Thoracic aorta (tissue), 2 donors: ENCODE measurements at regions not wholly inside any gene's neighbourhood (a gene's known extent, or its start where the extent isn't known, plus 50 kb on each side); places are given as distances from the start of the nearest gene placed in this dataset.
"Not testable (repeated sequence)": the region's sequence is repeated elsewhere in the genome, so short reads cannot be mapped to it uniquely, and the experiment has no call there.

Experiments
- ATAC-seq: fragments of 150-250 bp; one replicate; pipeline ENCODE4 v1.8.0; 2017; ENCODE audit warnings: low read depth; ENCODE audit not compliant: insufficient number of reproducible peaks, low FRiP score
- DNase-seq: peaks from one replicate; pipeline ENCODE4 v3.0.0-alpha.2; 2020; ENCODE audit warnings: low spot score
- H3K27ac ChIP-seq, 2 donors: fragments of 200-600 bp; sonication (generic); 1 replicate in 1 of 2; 2 replicates in 1 of 2; pipeline ENCODE4 v1.5.1; 2016; ENCODE audit warnings: mild to moderate bottlenecking in 2 of 2, moderate library complexity in 2 of 2
- H3K27me3 ChIP-seq: fragments of 200-600 bp; sonication (generic); replicated peaks from 2 replicates; pipeline ENCODE4 v1.6.0; 2016; ENCODE audit warnings: mild to moderate bottlenecking; ENCODE audit not compliant: insufficient read depth
- H3K36me3 ChIP-seq: fragments of 200-600 bp; sonication (generic); one replicate; pipeline ENCODE4 v1.5.1; 2016
- H3K4me1 ChIP-seq, 2 donors: fragments of 200-600 bp; sonication (generic); 1 replicate in 1 of 2; 2 replicates in 1 of 2; pipeline versions ENCODE4 v1.5.1 to v1.6.0; 2016; ENCODE audit warnings: low read depth in 2 of 2, mild to moderate bottlenecking in 1 of 2; ENCODE audit not compliant: control insufficient read depth in 1 of 2
- H3K4me3 ChIP-seq: fragments of 200-600 bp; sonication (generic); 2 replicates; pipeline ENCODE4 v1.5.1; 2016; ENCODE audit warnings: mild to moderate bottlenecking
- H3K9me3 ChIP-seq: fragments of 200-600 bp; sonication (generic); 2 replicates; pipeline ENCODE4 v1.5.1; 2016

- not testable (repeated sequence) for H3K9me3 ChIP-seq, ATAC-seq, H3K4me3 ChIP-seq, DNase-seq, H3K27ac ChIP-seq, H3K4me1 ChIP-seq, H3K36me3 ChIP-seq, H3K27me3 ChIP-seq
Measured at GRCh38 chr15:84503101-84503500, 97.7 kb upstream of the ZSCAN2 start.

GRCh38 chr15:84505552-84505951 lies 95.3 kb upstream of the ZSCAN2 start:
- ATAC-seq, H3K4me1 ChIP-seq, H3K27me3 ChIP-seq, H3K36me3 ChIP-seq, H3K9me3 ChIP-seq, H3K27ac ChIP-seq, DNase-seq, H3K4me3 ChIP-seq: not testable (repeated sequence)

GRCh38 chr15:84512324-84512723 lies 88.5 kb upstream of the ZSCAN2 start:
- not testable (repeated sequence) for H3K27ac ChIP-seq, H3K9me3 ChIP-seq, H3K27me3 ChIP-seq, H3K36me3 ChIP-seq, H3K4me1 ChIP-seq, ATAC-seq, H3K4me3 ChIP-seq, DNase-seq

GRCh38 chr15:84516773-84517172 lies 84.0 kb upstream of the ZSCAN2 start:
- not testable (repeated sequence) for DNase-seq, H3K27ac ChIP-seq, H3K4me1 ChIP-seq, H3K36me3 ChIP-seq, H3K4me3 ChIP-seq, ATAC-seq, H3K27me3 ChIP-seq, H3K9me3 ChIP-seq

- not testable (repeated sequence) for ATAC-seq
Measured at GRCh38 chr15:84525491-84526344, 75.1 kb upstream of the ZSCAN2 start.

GRCh38 chr15:84530751-84531150 lies 70.1 kb upstream of the ZSCAN2 start:
- not testable (repeated sequence) for H3K27ac ChIP-seq, H3K4me1 ChIP-seq, DNase-seq, H3K36me3 ChIP-seq, H3K4me3 ChIP-seq, H3K27me3 ChIP-seq, H3K9me3 ChIP-seq, ATAC-seq

More at GRCh38 chr15:84525491-84526344, 75.1 kb upstream of the ZSCAN2 start:
- not testable (repeated sequence) for H3K9me3 ChIP-seq, H3K4me3 ChIP-seq, H3K27ac ChIP-seq, H3K36me3 ChIP-seq, H3K4me1 ChIP-seq, DNase-seq, H3K27me3 ChIP-seq

- H3K27me3 ChIP-seq, H3K36me3 ChIP-seq, H3K4me3 ChIP-seq, H3K9me3 ChIP-seq, H3K27ac ChIP-seq, DNase-seq, H3K4me1 ChIP-seq, ATAC-seq: not testable (repeated sequence)
Measured at GRCh38 chr15:84531223-84531622, 69.6 kb upstream of the ZSCAN2 start.

- DNase-seq, H3K4me1 ChIP-seq, ATAC-seq, H3K9me3 ChIP-seq, H3K27ac ChIP-seq, H3K27me3 ChIP-seq, H3K36me3 ChIP-seq, H3K4me3 ChIP-seq: not testable (repeated sequence)
Measured at GRCh38 chr15:84531709-84532367, 69.0 kb upstream of the ZSCAN2 start.

GRCh38 chr15:84533705-84534104 lies 67.1 kb upstream of the ZSCAN2 start:
- H3K36me3 ChIP-seq, H3K4me3 ChIP-seq, H3K27me3 ChIP-seq, H3K9me3 ChIP-seq, H3K4me1 ChIP-seq, DNase-seq, ATAC-seq, H3K27ac ChIP-seq: not testable (repeated sequence)

GRCh38 chr15:84534561-84535235 lies 66.1 kb upstream of the ZSCAN2 start:
- not testable (repeated sequence) for DNase-seq, H3K27ac ChIP-seq, H3K4me1 ChIP-seq, ATAC-seq, H3K27me3 ChIP-seq, H3K36me3 ChIP-seq, H3K9me3 ChIP-seq, H3K4me3 ChIP-seq

GRCh38 chr15:84536181-84536580 lies 64.6 kb upstream of the ZSCAN2 start:
- DNase-seq, H3K27ac ChIP-seq, H3K27me3 ChIP-seq, H3K4me3 ChIP-seq, ATAC-seq, H3K9me3 ChIP-seq, H3K36me3 ChIP-seq, H3K4me1 ChIP-seq: not testable (repeated sequence)

- H3K4me1 ChIP-seq, H3K27me3 ChIP-seq, H3K4me3 ChIP-seq, DNase-seq, ATAC-seq, H3K9me3 ChIP-seq, H3K27ac ChIP-seq: not testable (repeated sequence)
- H3K36me3 ChIP-seq = peaks cover 12% of the 10 kb centered on the region
Measured at GRCh38 chr15:84544586-84544985, 56.2 kb upstream of the ZSCAN2 start.
